SU-DHL-6 (cell line): ENCODE measurements at regions not wholly inside any gene's neighbourhood (a gene's known extent, or its start where the extent isn't known, plus 50 kb on each side); places are given as distances from the start of the nearest gene placed in this dataset.

Experiments used
- H2AFZ ChIP-seq: fragments of 200-600 bp; sonication (generic); 2 replicates; pipeline ENCODE4 v1.6.1; 2014; ENCODE audit warnings: low read depth, mild to moderate bottlenecking, moderate library complexity, mixed read lengths, antibody characterized with exemption, low read length; ENCODE audit not compliant: severe bottlenecking
- H3F3A ChIP-seq: fragments of 200-600 bp; shearing (Covaris generic); 2 replicates; pipeline ENCODE4 v1.6.0; 2016; ENCODE audit warnings: antibody characterized with exemption, mild to moderate bottlenecking; ENCODE audit not compliant: insufficient read depth
- H3K27ac ChIP-seq: fragments of 200-600 bp; sonication (generic); 2 replicates; pipeline ENCODE4 v1.5.1; 2016; ENCODE audit warnings: low read depth, mild to moderate bottlenecking, low read length, moderate library complexity, mixed read lengths
- H3K27me3 ChIP-seq: fragments of 200-600 bp; sonication (generic), shearing (Covaris generic); 2 replicates; pipeline ENCODE4 v1.6.0; 2014; ENCODE audit warnings: mild to moderate bottlenecking, low read length
- H3K36me3 ChIP-seq: fragments of 200-600 bp; sonication (generic); 2 replicates; pipeline ENCODE4 v1.6.1; 2014; ENCODE audit warnings: mild to moderate bottlenecking, low read length, mixed read lengths
- H3K4me2 ChIP-seq: fragments of 300-600, 200-600 bp; shearing (Covaris generic), sonication (generic); 2 replicates; pipeline ENCODE4 v1.6.0; 2014; ENCODE audit warnings: low read length, low read depth, mild to moderate bottlenecking; ENCODE audit not compliant: poor library complexity, severe bottlenecking
- H3K4me3 ChIP-seq: fragments of 200-600 bp; sonication (generic); 2 replicates; pipeline ENCODE4 v1.5.1; 2014; ENCODE audit warnings: antibody characterized with exemption, low read length, mild to moderate bottlenecking, mixed read lengths; ENCODE audit not compliant: insufficient read depth, poor library complexity, severe bottlenecking
- H3K79me2 ChIP-seq: fragments of 200-600 bp; sonication (generic); 2 replicates; pipeline ENCODE4 v1.6.1; 2014; ENCODE audit warnings: mild to moderate bottlenecking, low read length, moderate library complexity; ENCODE audit not compliant: insufficient read depth
- H3K9ac ChIP-seq: fragments of 200-600 bp; sonication (generic); 2 replicates; pipeline ENCODE4 v1.7.0; 2014; ENCODE audit warnings: mild to moderate bottlenecking, low read length
- H3K9me2 ChIP-seq: fragments of 200-600 bp; sonication (generic); replicated peaks from 2 replicates; pipeline ENCODE4 v1.6.1; 2014; ENCODE audit warnings: low read length; ENCODE audit not compliant: insufficient read depth
- H3K9me3 ChIP-seq: fragments of 200-600 bp; sonication (generic); 2 replicates; pipeline ENCODE4 v1.6.1; 2014; ENCODE audit warnings: low read length, mixed read lengths; ENCODE audit not compliant: insufficient read depth
- H4K20me1 ChIP-seq: fragments of 200-600 bp; sonication (generic); 2 replicates; pipeline ENCODE4 v1.6.1; 2014; ENCODE audit warnings: low read depth, mild to moderate bottlenecking, antibody characterized with exemption, low read length, moderate library complexity, mixed read lengths
- EZH2phosphoT487 ChIP-seq: fragments of 200-600 bp; sonication (generic), shearing (Covaris generic); conservative IDR thresholded peaks from 2 replicates; pipeline ENCODE4 v1.6.1; 2018; ENCODE audit warnings: mild to moderate bottlenecking, antibody characterized with exemption, low read length, moderate library complexity, mixed read lengths
- TF ChIP-seq, protein P1 (sequence below): fragments of 200-600 bp; sonication (generic); IDR thresholded peaks from one replicate; pipeline ENCODE4 v1.5.1; 2017; ENCODE audit warnings: antibody characterized with exemption, mild to moderate bottlenecking, low read length, moderate library complexity; ENCODE audit not compliant: insufficient read depth, poor library complexity, severe bottlenecking

DNA sequence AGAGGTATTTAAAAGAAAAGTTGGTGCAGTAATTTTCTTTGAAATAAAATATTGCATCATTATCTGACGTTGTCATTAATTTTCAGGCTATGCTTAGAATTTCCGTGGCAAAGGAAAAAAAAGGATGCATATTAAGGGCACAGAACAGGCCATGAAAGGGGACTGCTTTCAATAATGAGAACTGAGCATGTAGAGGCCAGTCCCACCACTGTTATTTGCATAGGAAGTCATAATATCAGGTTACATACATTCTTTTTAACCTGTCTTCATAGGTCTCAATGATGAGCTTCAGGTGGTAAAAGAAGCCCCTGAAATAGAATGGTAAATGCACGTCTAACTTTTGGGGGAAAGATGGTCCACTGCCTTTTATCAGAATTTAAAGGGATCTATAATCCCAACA lies 272.1 kb upstream of the ALCAM start:
- Histone ChIP-seq H3K4me3 (no peak overlapping the region), H3K79me2 (no peaks in the 10 kb centered on the region), H3K9me3 (no peaks in the 10 kb centered on the region), H3K27me3 (no peaks in the 10 kb centered on the region), H3K4me2 (no peak overlapping the region), H3K27ac (no peak overlapping the region), H2AFZ (no peak overlapping the region), H3K9ac (no peak overlapping the region), H3K9me2 (no peaks in the 10 kb centered on the region), H3K36me3 (no peaks in the 10 kb centered on the region), H4K20me1 (no peaks in the 10 kb centered on the region), H3F3A (no peaks in the 10 kb centered on the region)
- TF ChIP-seq, protein P1, sequence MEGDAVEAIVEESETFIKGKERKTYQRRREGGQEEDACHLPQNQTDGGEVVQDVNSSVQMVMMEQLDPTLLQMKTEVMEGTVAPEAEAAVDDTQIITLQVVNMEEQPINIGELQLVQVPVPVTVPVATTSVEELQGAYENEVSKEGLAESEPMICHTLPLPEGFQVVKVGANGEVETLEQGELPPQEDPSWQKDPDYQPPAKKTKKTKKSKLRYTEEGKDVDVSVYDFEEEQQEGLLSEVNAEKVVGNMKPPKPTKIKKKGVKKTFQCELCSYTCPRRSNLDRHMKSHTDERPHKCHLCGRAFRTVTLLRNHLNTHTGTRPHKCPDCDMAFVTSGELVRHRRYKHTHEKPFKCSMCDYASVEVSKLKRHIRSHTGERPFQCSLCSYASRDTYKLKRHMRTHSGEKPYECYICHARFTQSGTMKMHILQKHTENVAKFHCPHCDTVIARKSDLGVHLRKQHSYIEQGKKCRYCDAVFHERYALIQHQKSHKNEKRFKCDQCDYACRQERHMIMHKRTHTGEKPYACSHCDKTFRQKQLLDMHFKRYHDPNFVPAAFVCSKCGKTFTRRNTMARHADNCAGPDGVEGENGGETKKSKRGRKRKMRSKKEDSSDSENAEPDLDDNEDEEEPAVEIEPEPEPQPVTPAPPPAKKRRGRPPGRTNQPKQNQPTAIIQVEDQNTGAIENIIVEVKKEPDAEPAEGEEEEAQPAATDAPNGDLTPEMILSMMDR = no peak
- TF ChIP-seq EZH2phosphoT487 = no peak

DNA sequence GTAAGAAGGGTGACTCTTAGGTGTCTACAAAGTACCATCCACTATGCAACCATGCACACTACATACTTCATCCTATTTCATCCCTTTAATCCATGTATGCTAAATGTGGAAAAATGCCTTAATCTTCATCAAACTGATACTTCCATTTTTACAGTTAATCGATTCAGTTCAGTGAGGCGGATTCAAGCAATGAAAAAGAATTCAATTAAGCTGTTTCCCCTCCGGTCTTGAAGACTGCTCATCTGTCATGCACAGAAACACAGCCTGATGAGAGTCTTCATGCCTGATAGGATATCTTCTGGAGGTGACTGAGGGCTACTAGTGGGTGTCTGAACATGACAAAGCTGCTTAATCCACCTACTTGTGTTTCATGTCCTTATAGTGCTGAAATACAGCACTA lies 270.6 kb upstream of the ALCAM start:
- no peaks in the 10 kb centered on the region for H3K36me3 ChIP-seq
- no peaks in the 10 kb centered on the region for H3K9me2 ChIP-seq
- no peak overlapping the region for H3K4me2 ChIP-seq
- no peaks in the 10 kb centered on the region for H3K9me3 ChIP-seq
- H4K20me1 ChIP-seq = no peaks in the 10 kb centered on the region
- H3K4me3 ChIP-seq = no peak overlapping the region
- H3F3A ChIP-seq = no peaks in the 10 kb centered on the region
- TF ChIP-seq, protein P1 = no peak
- TF ChIP-seq EZH2phosphoT487 = no peak
- H3K9ac ChIP-seq = no peak overlapping the region
- no peak overlapping the region for H3K27ac ChIP-seq
- no peaks in the 10 kb centered on the region for H3K27me3 ChIP-seq
- no peak overlapping the region for H2AFZ ChIP-seq
- no peaks in the 10 kb centered on the region for H3K79me2 ChIP-seq

DNA sequence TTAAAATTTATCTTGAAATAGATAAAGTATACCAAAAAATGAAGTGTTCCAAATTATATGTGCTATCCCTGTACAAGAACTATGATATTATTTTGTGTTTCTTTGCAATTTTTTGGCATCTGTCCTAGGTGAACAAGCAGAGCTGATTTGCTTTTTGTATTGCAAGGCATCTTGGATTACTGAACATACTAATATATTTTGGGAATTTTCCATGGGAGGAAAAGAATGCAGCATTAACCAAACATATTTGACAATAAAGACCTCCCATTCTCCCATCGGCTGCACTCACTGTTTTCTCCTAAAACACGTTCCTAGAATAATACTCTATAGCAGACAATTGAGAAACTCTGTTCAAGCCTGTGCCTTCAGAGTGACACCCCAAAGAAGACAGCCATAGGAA lies 265.1 kb upstream of the ALCAM start:
- Histone ChIP-seq H3K27ac (no peak overlapping the region), H3K9me3 (no peaks in the 10 kb centered on the region), H3K9ac (no peak overlapping the region), H3K79me2 (no peaks in the 10 kb centered on the region), H3K4me2 (no peak overlapping the region), H2AFZ (no peak overlapping the region), H4K20me1 (no peaks in the 10 kb centered on the region), H3K36me3 (no peaks in the 10 kb centered on the region), H3K27me3 (no peaks in the 10 kb centered on the region), H3K4me3 (no peak overlapping the region), H3F3A (no peaks in the 10 kb centered on the region), H3K9me2 (no peaks in the 10 kb centered on the region)
- TF ChIP-seq EZH2phosphoT487 = no peak
- TF ChIP-seq, protein P1 = no peak

DNA sequence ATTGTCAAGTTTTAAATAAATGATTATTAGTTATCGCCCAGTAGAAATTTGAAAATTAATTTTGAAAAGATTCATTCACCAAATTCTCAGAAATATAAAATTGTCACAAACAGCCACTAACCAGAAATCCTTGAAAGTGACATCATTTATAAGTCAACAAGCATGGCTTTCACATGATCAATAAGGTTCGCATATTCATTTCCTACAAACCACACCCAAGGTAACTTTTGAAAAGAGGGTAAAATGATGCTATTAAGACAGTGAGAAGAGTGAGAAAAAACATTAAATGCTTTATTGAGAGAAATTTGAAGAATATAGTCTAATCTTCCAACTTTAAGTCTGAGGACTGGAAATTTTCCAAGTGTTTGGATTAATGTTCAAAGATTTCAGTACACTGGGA lies 263.6 kb upstream of the ALCAM start:
- TF ChIP-seq, protein P1 = no peak
- TF ChIP-seq EZH2phosphoT487 = no peak
- no peak overlapping the region for H3K4me2 ChIP-seq

More for the DNA sequence above, 263.6 kb upstream of the ALCAM start:
- no peaks in the 10 kb centered on the region for H3K79me2 ChIP-seq
- H3K27ac ChIP-seq = no peak overlapping the region
- H3F3A ChIP-seq = no peaks in the 10 kb centered on the region
- no peaks in the 10 kb centered on the region for H3K9me3 ChIP-seq
- H3K9ac ChIP-seq = no peak overlapping the region
- H3K36me3 ChIP-seq = no peaks in the 10 kb centered on the region
- H3K4me3 ChIP-seq = no peak overlapping the region
- H4K20me1 ChIP-seq = no peaks in the 10 kb centered on the region
- H3K27me3 ChIP-seq = no peaks in the 10 kb centered on the region
- H3K9me2 ChIP-seq = no peaks in the 10 kb centered on the region
- no peak overlapping the region for H2AFZ ChIP-seq
